ENCODE measurements at regions not wholly inside any gene's neighbourhood (a gene's known extent, or its start where the extent isn't known, plus 50 kb on each side); places are given as distances from the start of the nearest gene placed in this dataset.

GRCh38 chr18:2212598-2213205, 358.6 kb downstream of the METTL4 start:
- no peak for TF ChIP-seq ZNF416 (CRISPR knock-in tag; IDR thresholded peaks at IDR 0.05)
- TF ChIP-seq, protein P1, sequence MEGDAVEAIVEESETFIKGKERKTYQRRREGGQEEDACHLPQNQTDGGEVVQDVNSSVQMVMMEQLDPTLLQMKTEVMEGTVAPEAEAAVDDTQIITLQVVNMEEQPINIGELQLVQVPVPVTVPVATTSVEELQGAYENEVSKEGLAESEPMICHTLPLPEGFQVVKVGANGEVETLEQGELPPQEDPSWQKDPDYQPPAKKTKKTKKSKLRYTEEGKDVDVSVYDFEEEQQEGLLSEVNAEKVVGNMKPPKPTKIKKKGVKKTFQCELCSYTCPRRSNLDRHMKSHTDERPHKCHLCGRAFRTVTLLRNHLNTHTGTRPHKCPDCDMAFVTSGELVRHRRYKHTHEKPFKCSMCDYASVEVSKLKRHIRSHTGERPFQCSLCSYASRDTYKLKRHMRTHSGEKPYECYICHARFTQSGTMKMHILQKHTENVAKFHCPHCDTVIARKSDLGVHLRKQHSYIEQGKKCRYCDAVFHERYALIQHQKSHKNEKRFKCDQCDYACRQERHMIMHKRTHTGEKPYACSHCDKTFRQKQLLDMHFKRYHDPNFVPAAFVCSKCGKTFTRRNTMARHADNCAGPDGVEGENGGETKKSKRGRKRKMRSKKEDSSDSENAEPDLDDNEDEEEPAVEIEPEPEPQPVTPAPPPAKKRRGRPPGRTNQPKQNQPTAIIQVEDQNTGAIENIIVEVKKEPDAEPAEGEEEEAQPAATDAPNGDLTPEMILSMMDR (IDR thresholded peaks at IDR 0.05), result no peak
- no peak for TF ChIP-seq ETV6 (CRISPR knock-in tag; IDR thresholded peaks at IDR 0.05)
- TF ChIP-seq, protein P2, sequence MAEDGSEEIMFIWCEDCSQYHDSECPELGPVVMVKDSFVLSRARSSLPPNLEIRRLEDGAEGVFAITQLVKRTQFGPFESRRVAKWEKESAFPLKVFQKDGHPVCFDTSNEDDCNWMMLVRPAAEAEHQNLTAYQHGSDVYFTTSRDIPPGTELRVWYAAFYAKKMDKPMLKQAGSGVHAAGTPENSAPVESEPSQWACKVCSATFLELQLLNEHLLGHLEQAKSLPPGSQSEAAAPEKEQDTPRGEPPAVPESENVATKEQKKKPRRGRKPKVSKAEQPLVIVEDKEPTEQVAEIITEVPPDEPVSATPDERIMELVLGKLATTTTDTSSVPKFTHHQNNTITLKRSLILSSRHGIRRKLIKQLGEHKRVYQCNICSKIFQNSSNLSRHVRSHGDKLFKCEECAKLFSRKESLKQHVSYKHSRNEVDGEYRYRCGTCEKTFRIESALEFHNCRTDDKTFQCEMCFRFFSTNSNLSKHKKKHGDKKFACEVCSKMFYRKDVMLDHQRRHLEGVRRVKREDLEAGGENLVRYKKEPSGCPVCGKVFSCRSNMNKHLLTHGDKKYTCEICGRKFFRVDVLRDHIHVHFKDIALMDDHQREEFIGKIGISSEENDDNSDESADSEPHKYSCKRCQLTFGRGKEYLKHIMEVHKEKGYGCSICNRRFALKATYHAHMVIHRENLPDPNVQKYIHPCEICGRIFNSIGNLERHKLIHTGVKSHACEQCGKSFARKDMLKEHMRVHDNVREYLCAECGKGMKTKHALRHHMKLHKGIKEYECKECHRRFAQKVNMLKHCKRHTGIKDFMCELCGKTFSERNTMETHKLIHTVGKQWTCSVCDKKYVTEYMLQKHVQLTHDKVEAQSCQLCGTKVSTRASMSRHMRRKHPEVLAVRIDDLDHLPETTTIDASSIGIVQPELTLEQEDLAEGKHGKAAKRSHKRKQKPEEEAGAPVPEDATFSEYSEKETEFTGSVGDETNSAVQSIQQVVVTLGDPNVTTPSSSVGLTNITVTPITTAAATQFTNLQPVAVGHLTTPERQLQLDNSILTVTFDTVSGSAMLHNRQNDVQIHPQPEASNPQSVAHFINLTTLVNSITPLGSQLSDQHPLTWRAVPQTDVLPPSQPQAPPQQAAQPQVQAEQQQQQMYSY (CRISPR knock-in tag; IDR thresholded peaks at IDR 0.05), result no peak
- no peak for TF ChIP-seq NR3C1 (CRISPR knock-in tag; conservative IDR thresholded peaks at IDR 0.05; ENCODE audit: low read depth)
- no peak for TF ChIP-seq TEAD4 (CRISPR knock-in tag; IDR thresholded peaks at IDR 0.05)

Measured in WTC11 (cell line).